KMS-11 (cell line): ENCODE measurements at regions not wholly inside any gene's neighbourhood (a gene's known extent, or its start where the extent isn't known, plus 50 kb on each side); places are given as distances from the start of the nearest gene placed in this dataset.

Experiments used
- H2AFZ ChIP-seq: fragments of 200-600 bp; sonication (generic); 2 replicates; pipeline ENCODE4 v1.6.1; 2016; ENCODE audit warnings: antibody characterized with exemption, mixed run types, low read depth
- H3K27ac ChIP-seq: fragments of 200-600 bp; sonication (generic); 2 replicates; pipeline ENCODE4 v1.6.1; 2016; ENCODE audit warnings: mild to moderate bottlenecking, mixed run types
- H3K27me3 ChIP-seq: fragments of 200-600 bp; sonication (generic); 2 replicates; pipeline ENCODE4 v1.6.1; 2017; ENCODE audit warnings: mild to moderate bottlenecking, low read depth, mixed run types, moderate library complexity; ENCODE audit not compliant: insufficient read depth
- H3K36me3 ChIP-seq: fragments of 200-600 bp; sonication (generic); 2 replicates; pipeline ENCODE4 v1.6.1; 2017; ENCODE audit warnings: mild to moderate bottlenecking, mixed run types; ENCODE audit not compliant: insufficient read depth
- H3K4me1 ChIP-seq: fragments of 200-600 bp; sonication (generic); 2 replicates; pipeline ENCODE4 v1.6.1; 2016; ENCODE audit warnings: mild to moderate bottlenecking, low read depth, mixed run types; ENCODE audit not compliant: poor library complexity, severe bottlenecking
- H3K4me2 ChIP-seq: fragments of 200-600 bp; sonication (generic); 2 replicates; pipeline ENCODE4 v1.7.0; 2016; ENCODE audit warnings: mild to moderate bottlenecking, mixed run types
- H3K4me3 ChIP-seq: fragments of 200-600 bp; sonication (generic); IDR thresholded peaks from 2 replicates; pipeline ENCODE4 v1.6.1; 2017; ENCODE audit warnings: low read depth, low read length, mixed read lengths; ENCODE audit not compliant: insufficient read depth
- H3K79me2 ChIP-seq: fragments of 200-600 bp; sonication (generic); 2 replicates; pipeline ENCODE4 v1.6.1; 2016; ENCODE audit warnings: low read depth, mixed run types; ENCODE audit not compliant: insufficient read depth
- H3K9ac ChIP-seq: fragments of 200-600 bp; sonication (generic); 2 replicates; pipeline ENCODE4 v1.6.1; 2016; ENCODE audit warnings: mild to moderate bottlenecking, mixed run types
- H4K20me1 ChIP-seq: fragments of 200-600 bp; sonication (generic); 2 replicates; pipeline ENCODE4 v1.6.1; 2016; ENCODE audit warnings: mild to moderate bottlenecking, mixed run types; ENCODE audit not compliant: insufficient read depth
- CTCF ChIP-seq: fragments of 200-600 bp; sonication (generic); conservative IDR thresholded peaks from 2 replicates; pipeline ENCODE4 v1.6.1; 2017; ENCODE audit warnings: low read depth, mild to moderate bottlenecking, antibody characterized with exemption, low read length, moderate library complexity, mixed read lengths

- Histone ChIP-seq H2AFZ (no peak overlapping the region), H3K4me2 (no peak overlapping the region), H3K4me3 (no peak overlapping the region), H3K9ac (no peak overlapping the region), H3K27ac (no peak overlapping the region), H3K27me3 (no peaks in the 10 kb centered on the region), H3K36me3 (no peaks in the 10 kb centered on the region), H4K20me1 (no peaks in the 10 kb centered on the region), H3K79me2 (no peaks in the 10 kb centered on the region), H3K4me1 (no peaks in the 10 kb centered on the region)
- no peak for TF ChIP-seq CTCF
Measured at GRCh38 chr13:48864100-48864499, 111.6 kb upstream of the FNDC3A start.

GRCh38 chr13:48866249-48866648 lies 109.5 kb upstream of the FNDC3A start:
- Histone ChIP-seq H4K20me1 (no peaks in the 10 kb centered on the region), H3K4me1 (no peaks in the 10 kb centered on the region), H3K27ac (no peak overlapping the region), H2AFZ (no peak overlapping the region), H3K79me2 (no peaks in the 10 kb centered on the region), H3K4me3 (no peak overlapping the region), H3K36me3 (no peaks in the 10 kb centered on the region), H3K27me3 (no peaks in the 10 kb centered on the region), H3K9ac (no peak overlapping the region), H3K4me2 (no peak overlapping the region)
- no peak for TF ChIP-seq CTCF

GRCh38 chr13:48873081-48873480 lies 102.6 kb upstream of the FNDC3A start:
- H3K27me3 ChIP-seq = no peaks in the 10 kb centered on the region
- no peak overlapping the region for H3K9ac ChIP-seq
- no peaks in the 10 kb centered on the region for H4K20me1 ChIP-seq
- no peak overlapping the region for H2AFZ ChIP-seq
- H3K4me2 ChIP-seq = no peak overlapping the region
- H3K4me1 ChIP-seq = no peaks in the 10 kb centered on the region
- H3K36me3 ChIP-seq = no peaks in the 10 kb centered on the region
- H3K79me2 ChIP-seq = no peaks in the 10 kb centered on the region
- H3K4me3 ChIP-seq = no peak overlapping the region
- no peak for TF ChIP-seq CTCF
- no peak overlapping the region for H3K27ac ChIP-seq

- no peaks in the 10 kb centered on the region for H3K27me3 ChIP-seq
- H3K36me3 ChIP-seq = no peaks in the 10 kb centered on the region
- TF ChIP-seq CTCF = no peak
- no peaks in the 10 kb centered on the region for H4K20me1 ChIP-seq
- H2AFZ ChIP-seq = no peak overlapping the region
- no peaks in the 10 kb centered on the region for H3K79me2 ChIP-seq
- no peak overlapping the region for H3K27ac ChIP-seq
- no peak overlapping the region for H3K9ac ChIP-seq
- no peak overlapping the region for H3K4me2 ChIP-seq
- no peaks in the 10 kb centered on the region for H3K4me1 ChIP-seq
- no peak overlapping the region for H3K4me3 ChIP-seq
Measured at GRCh38 chr13:48873587-48873986, 102.1 kb upstream of the FNDC3A start.

DNA sequence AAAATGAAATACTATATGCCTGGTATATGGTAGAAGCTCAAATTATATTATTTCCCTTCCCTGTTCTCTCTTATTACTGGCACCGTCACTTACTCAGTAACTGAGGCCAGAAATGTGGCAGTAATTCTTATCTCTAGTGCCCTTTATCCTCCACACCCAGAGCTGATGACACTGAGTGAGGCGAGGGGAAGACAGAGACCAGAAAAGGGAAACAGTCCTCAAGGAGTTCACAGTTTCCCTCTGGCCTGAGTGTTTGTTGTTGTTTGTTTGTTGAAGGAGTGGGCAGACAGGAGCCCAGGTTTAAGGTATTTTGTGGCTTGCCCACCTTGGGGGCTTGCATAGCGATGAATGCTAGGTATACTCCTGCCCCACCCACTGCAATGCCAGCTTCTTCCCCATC lies 101.5 kb upstream of the FNDC3A start:
- Histone ChIP-seq H3K27ac (no peak overlapping the region), H3K4me3 (no peak overlapping the region), H3K36me3 (no peaks in the 10 kb centered on the region), H3K27me3 (no peaks in the 10 kb centered on the region), H3K79me2 (no peaks in the 10 kb centered on the region), H4K20me1 (no peaks in the 10 kb centered on the region), H2AFZ (no peak overlapping the region), H3K4me2 (no peak overlapping the region), H3K4me1 (no peaks in the 10 kb centered on the region), H3K9ac (no peak overlapping the region)
- no peak for TF ChIP-seq CTCF
